Colonic mucosa (tissue), 4 donors: ENCODE measurements at regions not wholly inside any gene's neighbourhood (a gene's known extent, or its start where the extent isn't known, plus 50 kb on each side); places are given as distances from the start of the nearest gene placed in this dataset.

ENCODE experiments used
- DNase-seq: peaks from one replicate; pipeline ENCODE4 v3.0.0-alpha.2; 2020
- H3K27ac ChIP-seq: fragments of 200-600 bp; one replicate; pipeline ENCODE4 v1.8.0; 2021
- H3K27me3 ChIP-seq: fragments of 200-600 bp; one replicate; pipeline ENCODE4 v1.8.0; 2021
- H3K36me3 ChIP-seq: fragments of 200-600 bp; one replicate; pipeline ENCODE4 v1.8.0; 2021
- H3K4me1 ChIP-seq: fragments of 200-600 bp; one replicate; pipeline ENCODE4 v1.8.0; 2021; ENCODE audit warnings: mild to moderate bottlenecking
- H3K4me3 ChIP-seq: fragments of 200-600 bp; one replicate; pipeline ENCODE4 v1.8.0; 2021
- H3K9ac ChIP-seq, 2 donors: one replicate each; pipeline ENCODE4 v1.7.0; 2013; ENCODE audit warnings: control low read depth in 2 of 2, low read depth in 2 of 2, low read length in 2 of 2
- H3K9me3 ChIP-seq: fragments of 200-600 bp; one replicate; pipeline ENCODE4 v1.8.0; 2021
- intact Hi-C: fragments of 100-400 bp; cut with DNase I; formaldehyde crosslinking; loops from one replicate; pipeline ENCODE4 v1.14.1; 2022
- TF ChIP-seq, protein P1 (sequence below): fragments of 200-600 bp; IDR thresholded peaks from one replicate; pipeline ENCODE4 v1.8.0; 2022; ENCODE audit warnings: antibody characterized with exemption, mild to moderate bottlenecking
- donor health status: healthy.
- donor health status: DM: no; HTN: no; CAD: no.
- donor health status: DM: no; HTN: no; CAD: no.

DNA sequence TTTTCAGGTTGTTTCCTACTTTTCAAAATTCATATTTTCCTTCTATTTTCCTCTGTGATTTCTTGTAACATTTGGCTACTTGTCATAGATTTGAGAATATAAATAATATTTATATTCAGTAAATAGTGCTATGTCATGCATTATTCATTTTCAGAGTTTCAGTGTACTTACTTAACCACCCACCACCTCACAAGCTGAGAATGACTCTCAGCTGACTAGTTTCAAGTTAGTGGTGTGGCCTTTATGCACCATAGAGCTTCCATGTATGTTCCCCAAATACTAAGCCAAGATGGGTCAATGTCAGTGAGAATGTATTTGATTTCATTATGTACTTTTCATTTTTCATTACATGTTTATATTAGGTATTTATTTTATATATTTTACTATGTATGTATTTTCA, 56.9 kb upstream of the RGS1 start:
- H3K4me3 ChIP-seq = no peak overlapping the region
- H3K9me3 ChIP-seq = no peaks in the 10 kb centered on the region
- TF ChIP-seq, protein P1, sequence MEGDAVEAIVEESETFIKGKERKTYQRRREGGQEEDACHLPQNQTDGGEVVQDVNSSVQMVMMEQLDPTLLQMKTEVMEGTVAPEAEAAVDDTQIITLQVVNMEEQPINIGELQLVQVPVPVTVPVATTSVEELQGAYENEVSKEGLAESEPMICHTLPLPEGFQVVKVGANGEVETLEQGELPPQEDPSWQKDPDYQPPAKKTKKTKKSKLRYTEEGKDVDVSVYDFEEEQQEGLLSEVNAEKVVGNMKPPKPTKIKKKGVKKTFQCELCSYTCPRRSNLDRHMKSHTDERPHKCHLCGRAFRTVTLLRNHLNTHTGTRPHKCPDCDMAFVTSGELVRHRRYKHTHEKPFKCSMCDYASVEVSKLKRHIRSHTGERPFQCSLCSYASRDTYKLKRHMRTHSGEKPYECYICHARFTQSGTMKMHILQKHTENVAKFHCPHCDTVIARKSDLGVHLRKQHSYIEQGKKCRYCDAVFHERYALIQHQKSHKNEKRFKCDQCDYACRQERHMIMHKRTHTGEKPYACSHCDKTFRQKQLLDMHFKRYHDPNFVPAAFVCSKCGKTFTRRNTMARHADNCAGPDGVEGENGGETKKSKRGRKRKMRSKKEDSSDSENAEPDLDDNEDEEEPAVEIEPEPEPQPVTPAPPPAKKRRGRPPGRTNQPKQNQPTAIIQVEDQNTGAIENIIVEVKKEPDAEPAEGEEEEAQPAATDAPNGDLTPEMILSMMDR = no peak
- H3K4me1 ChIP-seq = no peaks in the 10 kb centered on the region
- no peak overlapping the region for H3K9ac ChIP-seq
- no peaks in the 10 kb centered on the region for H3K36me3 ChIP-seq
- intact Hi-C loops = no loop called here
- no peaks in the 10 kb centered on the region for H3K27me3 ChIP-seq
- DNase-seq = no peak
- H3K27ac ChIP-seq = no peak overlapping the region

DNA sequence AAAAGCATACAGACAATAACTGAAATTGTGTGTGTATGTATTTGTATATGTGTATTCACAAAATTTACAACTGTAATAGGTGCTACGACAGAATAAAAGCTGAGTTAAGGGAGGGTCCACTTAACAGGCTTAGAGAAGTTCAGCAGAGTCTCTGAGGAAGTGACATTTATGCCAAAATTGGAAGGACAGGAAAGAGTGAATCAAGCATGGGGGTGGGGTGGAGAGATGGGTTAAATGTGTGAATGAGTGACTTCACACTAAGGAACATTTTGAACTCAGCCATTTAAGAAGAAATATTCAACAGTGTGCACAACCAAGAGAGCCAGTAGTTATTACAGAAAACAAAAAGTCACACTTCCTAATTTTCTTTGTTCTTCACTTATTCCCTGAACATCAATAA, 53.8 kb upstream of the RGS1 start:
- no peak for DNase-seq

DNA sequence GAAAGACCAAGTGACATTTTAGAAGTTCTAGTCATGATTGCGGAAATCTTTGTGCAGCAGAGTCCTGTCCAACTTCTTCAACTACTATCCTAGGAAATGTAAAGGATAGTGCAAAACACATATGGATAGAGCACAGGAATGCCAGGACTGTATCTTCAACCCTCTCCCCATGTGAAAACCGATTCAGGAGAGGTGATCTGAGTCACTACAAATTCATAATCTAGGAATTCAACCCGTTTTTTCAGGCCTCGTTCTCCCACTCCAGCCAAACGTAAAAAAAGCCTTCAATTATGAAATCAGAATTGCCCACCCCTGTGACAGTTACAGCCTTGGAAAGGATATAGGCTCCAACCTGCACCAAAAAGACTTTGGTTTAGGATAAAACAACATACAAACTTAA, 52.9 kb upstream of the RGS1 start:
- TF ChIP-seq, protein P1 = no peak

More for the DNA sequence above, 53.8 kb upstream of the RGS1 start:
- H3K9me3 ChIP-seq = no peaks in the 10 kb centered on the region
- H3K27ac ChIP-seq = no peak overlapping the region
- TF ChIP-seq, protein P1 = no peak
- no peaks in the 10 kb centered on the region for H3K4me1 ChIP-seq
- intact Hi-C loops = no loop called here
- H3K36me3 ChIP-seq = no peaks in the 10 kb centered on the region
- no peak overlapping the region for H3K9ac ChIP-seq
- H3K27me3 ChIP-seq = no peaks in the 10 kb centered on the region
- H3K4me3 ChIP-seq = no peak overlapping the region

DNA sequence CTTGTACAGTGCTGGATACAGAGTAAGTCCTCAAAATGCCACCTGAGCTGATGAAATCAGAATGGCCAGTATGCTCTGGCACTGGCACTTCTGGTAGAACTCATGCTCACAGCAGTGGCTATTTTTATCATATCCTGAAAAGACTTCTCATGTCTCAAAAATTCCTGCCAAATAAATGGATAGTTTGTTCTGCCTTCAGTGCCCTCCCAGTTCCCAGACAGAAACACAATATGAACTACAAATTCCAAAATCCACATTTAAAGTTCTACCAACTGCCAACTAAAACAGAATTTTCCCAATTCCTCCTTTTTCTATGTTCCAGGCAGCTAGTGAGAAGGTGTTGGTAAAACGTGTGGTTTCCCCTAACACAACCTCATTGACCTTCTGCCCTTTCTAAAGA, 51.4 kb upstream of the RGS1 start:
- Histone ChIP-seq H3K4me1 (peaks cover 3% of the 10 kb centered on the region), H3K27ac (no peak overlapping the region), H3K9me3 (no peaks in the 10 kb centered on the region), H3K27me3 (no peaks in the 10 kb centered on the region), H3K36me3 (no peaks in the 10 kb centered on the region), H3K9ac (no peak overlapping the region), H3K4me3 (no peak overlapping the region)
- no peak for DNase-seq
- TF ChIP-seq, protein P1 = no peak
- intact Hi-C loops = no loop called here

More for the DNA sequence above, 52.9 kb upstream of the RGS1 start:
- Histone ChIP-seq H3K4me3 (no peak overlapping the region), H3K9me3 (no peaks in the 10 kb centered on the region), H3K27ac (no peak overlapping the region), H3K36me3 (no peaks in the 10 kb centered on the region), H3K9ac (no peak overlapping the region), H3K27me3 (no peaks in the 10 kb centered on the region), H3K4me1 (no peaks in the 10 kb centered on the region)
- intact Hi-C loops = no loop called here
- no peak for DNase-seq
